MCF 10A (cell line): ENCODE measurements at regions not wholly inside any gene's neighbourhood (a gene's known extent, or its start where the extent isn't known, plus 50 kb on each side); places are given as distances from the start of the nearest gene placed in this dataset.

Experiments
- BruUV-seq: library from RNA; stranded (reverse); fragments of 400-500 nt; replicated peaks from 2 replicates; lab custom pipeline; 2021; lab: Mats Ljungman, UMichigan
- CTCF ChIA-PET: fragments of 300-600 bp; sonication (Branson Sonifier 250); formaldehyde crosslinking; extraction: SDS; loops from one replicate; lab custom pipeline; 2021; ENCODE audit warnings: antibody characterized with exemption, inconsistent platforms; lab: Yijun Ruan, JAX
- POLR2A ChIA-PET: fragments of 300-600, 350-650 bp; sonication (Branson Sonifier 250); formaldehyde crosslinking; extraction: SDS; loops from one replicate; lab custom pipeline; 2020; ENCODE audit warnings: antibody characterized with exemption, inconsistent platforms; lab: Yijun Ruan, JAX
- DNase-seq: peaks from one replicate; pipeline ENCODE4 v3.0.0-alpha.2; 2018; ENCODE audit not compliant: unreplicated experiment
- H3K27ac Mint-ChIP-seq: one replicate; pipeline ENCODE4 v1.8.0; 2022; ENCODE audit warnings: mild to moderate bottlenecking, low read depth, mixed read lengths; ENCODE audit not compliant: unreplicated experiment
- H3K27me3 Mint-ChIP-seq: one replicate; pipeline ENCODE4 v1.8.0; 2022; ENCODE audit warnings: mixed read lengths; ENCODE audit not compliant: insufficient read depth, unreplicated experiment
- H3K36me3 Mint-ChIP-seq: one replicate; pipeline ENCODE4 v1.8.0; 2022; ENCODE audit warnings: mild to moderate bottlenecking, moderate library complexity, mixed read lengths; ENCODE audit not compliant: insufficient read depth, unreplicated experiment
- H3K4me1 Mint-ChIP-seq: one replicate; pipeline ENCODE4 v1.8.0; 2022; ENCODE audit warnings: mixed read lengths; ENCODE audit not compliant: insufficient read depth, unreplicated experiment
- H3K4me3 Mint-ChIP-seq: one replicate; pipeline ENCODE4 v1.8.0; 2022; ENCODE audit warnings: mild to moderate bottlenecking, moderate library complexity, mixed read lengths; ENCODE audit not compliant: unreplicated experiment
- H3K9me3 Mint-ChIP-seq: one replicate; pipeline ENCODE4 v1.8.0; 2022; ENCODE audit warnings: mixed read lengths; ENCODE audit not compliant: unreplicated experiment
- CTCF ChIP-seq: fragments of 200-600 bp; IDR thresholded peaks from one replicate; pipeline ENCODE4 v1.8.0; 2022; ENCODE audit warnings: antibody characterized with exemption, mild to moderate bottlenecking; ENCODE audit not compliant: unreplicated experiment
- intact Hi-C: fragments of 100-400 bp; cut with micrococcal nuclease; formaldehyde crosslinking; loops from 2 replicates; pipeline ENCODE4 v1.14.1; 2022

DNA sequence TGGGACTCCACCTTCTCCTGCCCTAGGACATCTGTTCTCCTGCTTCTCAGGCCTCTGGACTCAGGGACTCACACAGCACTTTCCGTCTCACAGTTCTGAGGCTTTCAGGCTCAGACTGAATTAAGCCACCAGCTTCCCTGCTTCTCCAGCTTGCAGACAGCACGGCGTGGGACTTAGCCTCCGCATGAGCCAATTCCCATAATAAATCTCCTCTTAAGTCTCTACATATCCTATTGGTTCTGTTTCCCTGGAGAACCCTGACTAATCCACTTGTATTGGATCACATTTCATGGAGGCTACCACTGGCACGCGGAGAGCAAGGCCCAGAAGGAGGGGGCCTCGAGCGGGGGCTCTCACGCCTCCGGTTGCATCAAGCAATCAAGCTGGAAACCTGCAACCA is 1313.6 kb downstream of the TBC1D22A start:
- ChIA-PET POLR2A (no interaction called here), CTCF (no interaction called here)
- no peak for DNase-seq
- Mint-ChIP-seq H3K27ac (no peak overlapping the region), H3K4me3 (no peak overlapping the region), H3K27me3 (no peaks in the 10 kb centered on the region), H3K36me3 (peaks cover 5% of the 10 kb centered on the region), H3K4me1 (no peaks in the 10 kb centered on the region), H3K9me3 (peaks cover 53% of the 10 kb centered on the region)
- intact Hi-C loops: no loop called here
- no peak for TF ChIP-seq CTCF
- BruUV-seq: no TSS peak

GRCh38 chr22:48075604-48076003 is 1313.2 kb downstream of the TBC1D22A start:
- H3K27me3 Mint-ChIP-seq: no peaks in the 10 kb centered on the region
- ChIA-PET POLR2A (no interaction called here), CTCF (no interaction called here)
- no peak for DNase-seq
- TF ChIP-seq CTCF: no peak
- H3K9me3 Mint-ChIP-seq: peaks cover 49% of the 10 kb centered on the region
- H3K27ac Mint-ChIP-seq: no peak overlapping the region
- no TSS peak for BruUV-seq
- H3K4me3 Mint-ChIP-seq: no peak overlapping the region
- peaks cover 5% of the 10 kb centered on the region for H3K36me3 Mint-ChIP-seq
- no peaks in the 10 kb centered on the region for H3K4me1 Mint-ChIP-seq
- intact Hi-C loops: no loop called here

DNA sequence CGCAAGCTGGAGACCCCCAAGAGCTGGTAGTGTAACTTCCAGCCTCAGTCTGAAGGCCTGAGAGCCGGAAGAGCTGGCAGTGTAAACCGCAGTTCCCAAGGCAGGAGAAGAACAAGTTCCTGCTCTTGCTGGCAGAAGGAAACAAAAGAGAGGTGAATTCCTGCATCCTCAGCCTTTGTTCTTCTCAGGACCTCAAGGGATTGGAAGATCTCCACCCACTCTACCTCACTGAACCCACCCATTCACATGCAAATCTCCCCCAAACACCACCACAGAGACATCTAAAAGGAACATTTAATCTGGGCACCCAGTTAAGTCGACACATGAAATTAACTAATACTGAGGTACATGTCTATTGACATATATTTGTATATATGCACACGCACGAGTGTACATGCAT is 1310.3 kb downstream of the TBC1D22A start:
- H3K36me3 Mint-ChIP-seq: peaks cover 5% of the 10 kb centered on the region
- no TSS peak for BruUV-seq
- no peak overlapping the region for H3K4me3 Mint-ChIP-seq
- intact Hi-C loops: no loop called here
- POLR2A ChIA-PET: no interaction called here
- CTCF ChIA-PET: no interaction called here
- no peak for TF ChIP-seq CTCF
- H3K27me3 Mint-ChIP-seq: no peaks in the 10 kb centered on the region
- peaks cover 47% of the 10 kb centered on the region for H3K9me3 Mint-ChIP-seq
- H3K4me1 Mint-ChIP-seq: no peaks in the 10 kb centered on the region
- H3K27ac Mint-ChIP-seq: no peak overlapping the region
- DNase-seq: no peak

GRCh38 chr22:48071828-48072227 is 1309.4 kb downstream of the TBC1D22A start:
- H3K9me3 Mint-ChIP-seq: peaks cover 46% of the 10 kb centered on the region
- no TSS peak for BruUV-seq
- H3K4me1 Mint-ChIP-seq: no peaks in the 10 kb centered on the region
- H3K36me3 Mint-ChIP-seq: peaks cover 5% of the 10 kb centered on the region
- no peak for DNase-seq
- intact Hi-C loops: no loop called here
- TF ChIP-seq CTCF: no peak
- POLR2A ChIA-PET: no interaction called here
- CTCF ChIA-PET: no interaction called here
- no peak overlapping the region for H3K27ac Mint-ChIP-seq
- no peaks in the 10 kb centered on the region for H3K27me3 Mint-ChIP-seq
- no peak overlapping the region for H3K4me3 Mint-ChIP-seq
